ENCODE measurements at regions not wholly inside any gene's neighbourhood (a gene's known extent, or its start where the extent isn't known, plus 50 kb on each side); places are given as distances from the start of the nearest gene placed in this dataset.
"Not testable (repeated sequence)": the region's sequence is repeated elsewhere in the genome, so short reads cannot be mapped to it uniquely, and the experiment has no call there.

DNA sequence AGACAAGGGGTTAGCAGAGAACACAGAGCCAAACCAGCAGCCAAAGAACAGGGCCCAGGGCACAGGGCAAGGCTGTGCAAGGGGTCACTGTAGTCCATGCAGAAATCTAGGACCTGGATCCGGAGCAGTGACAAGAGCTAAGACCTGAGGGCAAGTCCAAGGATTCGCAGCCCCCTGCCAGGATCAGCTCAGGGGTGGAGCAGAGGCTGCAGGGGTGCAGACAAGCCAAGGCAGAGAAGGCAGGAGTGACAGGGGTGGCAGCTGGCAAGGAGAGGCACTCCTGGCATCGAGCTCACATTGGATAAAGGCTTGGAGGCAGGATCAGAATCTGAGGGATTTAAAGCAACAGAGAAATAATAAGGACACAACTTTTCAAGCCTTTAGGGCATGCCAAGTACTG, 80.7 kb upstream of the NANOS1 start:
- no peak for DNase-seq (ENCODE audit: low read depth in 2 of 2)

DNA sequence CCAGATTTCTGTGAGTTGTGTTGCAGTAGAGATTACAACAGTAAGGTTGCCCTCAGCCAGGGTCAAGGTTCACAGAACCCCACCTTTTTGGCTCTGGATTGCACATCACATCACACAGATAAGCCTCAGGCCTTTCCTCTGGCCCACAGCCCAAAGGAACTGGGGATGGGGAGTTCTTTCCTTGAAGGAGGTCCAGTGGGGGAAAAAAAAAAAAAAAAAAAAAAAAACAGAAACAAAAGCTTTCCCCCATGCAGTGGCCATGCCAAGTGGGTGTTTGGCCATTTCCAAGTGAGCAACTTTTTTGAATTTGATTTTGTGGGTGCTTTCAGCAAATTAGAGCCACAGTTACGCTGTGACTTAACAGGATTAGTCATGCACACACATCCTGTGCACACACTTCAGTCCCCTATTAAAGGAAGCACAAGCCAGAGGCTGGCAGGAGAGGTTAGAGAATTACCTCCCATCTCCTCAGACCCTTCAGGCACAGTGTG, 79.3 kb upstream of the NANOS1 start:
- no peak for DNase-seq (ENCODE audit: low read depth in 2 of 2)

DNA sequence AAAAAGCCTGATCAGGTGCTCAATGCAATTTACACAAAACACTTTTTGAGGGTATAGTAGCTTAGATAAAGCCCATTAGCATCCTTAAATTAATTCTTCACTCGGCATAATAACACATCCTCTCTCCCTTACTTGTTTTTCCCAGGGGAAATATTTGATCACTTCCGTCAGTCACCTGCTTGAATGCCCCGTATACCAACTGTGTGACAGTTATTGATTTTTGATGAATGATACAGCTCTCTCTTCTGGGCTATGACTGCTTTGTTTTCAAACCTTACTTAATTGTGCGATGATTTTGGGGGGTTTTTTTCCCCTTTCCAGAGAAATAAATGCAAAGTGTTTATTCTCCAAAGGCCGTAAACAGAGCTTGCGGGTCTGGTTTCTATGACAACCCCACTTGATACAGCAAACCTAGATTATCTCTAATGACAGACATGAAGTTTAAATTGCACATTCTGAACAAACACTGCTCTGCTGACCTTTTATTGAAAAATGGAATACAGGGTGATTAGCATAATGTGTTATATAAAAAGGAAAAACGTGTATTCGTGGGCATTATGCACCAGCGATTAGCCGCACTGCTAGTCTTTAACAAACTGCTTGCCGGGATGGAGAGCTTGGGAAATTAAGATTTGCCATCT, 78.4 kb upstream of the NANOS1 start:
- DNase-seq (ENCODE audit: low read depth in 2 of 2), result no peak

DNA sequence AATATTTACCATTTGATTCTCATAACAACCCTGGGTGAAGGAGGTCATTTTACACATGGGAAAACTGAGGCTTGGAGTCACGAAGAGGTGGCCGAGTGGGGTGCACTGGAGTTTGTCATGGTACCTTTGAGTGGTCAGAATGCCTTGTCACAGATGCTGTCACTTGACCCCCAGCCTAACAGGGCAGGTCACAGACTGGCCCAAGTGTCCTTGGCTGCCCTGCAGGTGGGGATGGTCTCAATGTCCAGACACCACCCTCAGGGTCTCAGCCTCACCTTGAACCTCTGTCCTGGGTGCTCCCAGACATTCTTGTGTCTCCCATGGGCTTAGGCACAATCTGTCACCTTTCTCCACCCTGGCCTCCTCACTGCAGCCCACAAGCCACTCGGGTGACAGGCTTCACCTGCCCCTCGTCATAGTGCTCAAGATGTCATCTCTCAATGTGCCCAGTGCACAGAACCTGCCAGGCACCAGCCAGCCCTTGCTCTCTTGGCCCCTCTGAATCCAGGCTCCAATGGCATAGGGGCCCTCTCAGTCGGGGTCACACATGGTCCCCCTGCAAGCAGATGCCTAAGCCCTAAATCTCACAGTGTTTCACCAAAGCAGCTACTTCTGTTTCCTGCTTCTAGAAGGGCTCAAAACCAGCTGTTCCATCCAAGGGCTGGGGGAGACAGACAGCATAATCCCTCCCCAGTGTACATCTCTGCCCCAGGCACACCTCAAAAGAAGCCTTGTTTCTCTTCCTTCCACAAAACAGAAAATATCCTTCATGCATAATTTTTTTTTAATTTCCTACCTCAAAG, 76.8 kb upstream of the NANOS1 start:
- DNase-seq (ENCODE audit: low read depth in 2 of 2), result no peak

DNA sequence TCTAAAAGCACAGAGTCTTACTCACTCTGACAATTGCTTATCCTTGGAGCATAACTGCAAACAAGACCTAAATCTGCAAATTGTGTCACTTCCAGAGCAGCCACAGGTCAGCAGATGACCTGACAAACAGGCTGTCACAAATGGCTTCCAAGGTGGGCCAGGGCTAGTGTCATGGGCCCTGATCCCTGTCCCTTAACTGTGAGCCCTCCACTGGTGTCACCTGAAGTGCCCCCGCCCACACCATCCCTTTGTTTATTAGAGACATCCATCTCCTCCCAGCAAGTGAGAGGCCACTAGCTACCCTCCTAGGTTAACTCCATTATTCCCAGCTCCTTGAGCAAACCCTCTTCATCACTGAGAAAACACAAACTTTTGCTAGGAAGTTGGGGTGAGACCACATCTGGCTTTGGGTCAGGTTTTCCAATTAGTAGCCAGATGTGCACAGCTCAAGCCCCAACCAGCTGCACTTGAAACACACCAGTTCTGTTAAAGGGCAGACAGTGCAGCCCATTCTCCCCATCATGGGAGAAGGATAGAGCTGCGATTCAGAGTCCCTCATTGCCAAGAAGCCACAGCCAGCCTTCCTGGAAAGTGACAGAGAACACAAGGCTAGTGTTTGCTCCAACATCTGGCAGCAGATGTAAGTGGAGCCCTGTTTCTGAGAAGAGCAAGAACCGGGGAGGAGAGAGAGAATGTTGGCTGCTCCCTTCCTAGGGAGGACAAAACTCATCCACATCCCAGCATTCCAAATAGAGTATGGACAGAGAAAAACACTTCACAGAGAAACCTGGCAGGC, 75.7 kb upstream of the NANOS1 start:
- no peak for DNase-seq (ENCODE audit: low read depth in 2 of 2)

DNA sequence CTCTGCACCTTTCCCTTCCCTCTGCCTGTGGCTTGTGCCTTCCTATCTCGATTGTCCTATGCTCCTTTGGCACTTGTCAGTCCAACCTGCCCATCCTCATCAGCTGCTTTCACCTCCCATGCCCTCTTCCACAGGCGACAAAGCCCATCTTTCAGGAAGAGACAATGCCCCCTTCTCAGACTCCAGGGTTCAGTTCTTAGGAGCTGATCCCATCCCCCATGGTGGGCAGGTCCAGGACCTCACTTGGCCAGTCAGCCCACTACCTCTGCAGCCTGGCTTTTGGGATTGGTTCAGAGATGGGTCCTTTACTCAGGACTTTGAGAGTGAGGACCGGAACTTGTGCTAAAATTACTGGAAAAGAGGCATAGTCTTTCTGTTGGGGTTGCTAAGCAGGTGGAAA, 74.0 kb upstream of the NANOS1 start:
- no peak for DNase-seq (ENCODE audit: low read depth in 2 of 2)

DNA sequence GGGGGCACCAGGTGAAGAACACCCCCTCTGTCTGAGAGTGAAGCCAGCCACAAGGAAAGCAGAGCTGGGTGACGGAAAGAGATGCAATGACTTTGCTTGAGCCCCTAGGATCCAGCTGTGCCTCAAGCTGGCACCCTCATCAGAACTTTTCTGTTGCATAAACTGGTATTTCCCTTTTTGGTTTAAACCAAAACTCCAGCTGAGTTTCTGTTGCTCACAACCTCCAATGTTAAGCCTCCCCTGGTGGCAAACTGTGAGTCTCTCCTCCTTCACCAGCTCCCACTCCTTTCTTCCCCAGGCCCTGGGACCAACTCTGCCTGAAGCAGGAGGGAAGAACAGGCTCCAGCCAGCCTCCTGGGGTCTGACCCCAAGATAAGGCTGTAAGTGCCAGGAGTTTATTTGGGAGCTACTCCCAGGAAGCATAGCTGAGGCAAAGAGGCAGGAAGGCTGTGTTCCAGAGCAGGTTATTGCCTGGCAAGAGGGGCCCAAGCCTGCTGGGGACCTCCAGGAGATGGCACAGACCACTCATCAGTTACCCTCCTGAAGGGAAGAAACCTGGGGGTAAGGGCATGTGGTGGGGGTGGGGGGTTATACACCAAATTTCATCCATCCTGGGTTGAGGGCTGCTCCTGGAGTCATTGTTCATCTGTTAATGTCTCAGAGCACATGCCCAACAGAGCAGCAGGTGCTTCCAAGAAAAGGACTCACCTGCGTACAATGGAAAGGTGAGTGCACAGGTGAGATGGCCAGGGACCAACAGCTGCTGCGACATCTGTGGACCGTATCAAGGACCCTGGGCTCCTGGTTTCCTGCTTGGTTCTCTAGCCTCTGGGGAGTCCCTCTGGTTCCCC, 73.3 kb upstream of the NANOS1 start:
- DNase-seq (ENCODE audit: low read depth in 2 of 2), result no peak

DNA sequence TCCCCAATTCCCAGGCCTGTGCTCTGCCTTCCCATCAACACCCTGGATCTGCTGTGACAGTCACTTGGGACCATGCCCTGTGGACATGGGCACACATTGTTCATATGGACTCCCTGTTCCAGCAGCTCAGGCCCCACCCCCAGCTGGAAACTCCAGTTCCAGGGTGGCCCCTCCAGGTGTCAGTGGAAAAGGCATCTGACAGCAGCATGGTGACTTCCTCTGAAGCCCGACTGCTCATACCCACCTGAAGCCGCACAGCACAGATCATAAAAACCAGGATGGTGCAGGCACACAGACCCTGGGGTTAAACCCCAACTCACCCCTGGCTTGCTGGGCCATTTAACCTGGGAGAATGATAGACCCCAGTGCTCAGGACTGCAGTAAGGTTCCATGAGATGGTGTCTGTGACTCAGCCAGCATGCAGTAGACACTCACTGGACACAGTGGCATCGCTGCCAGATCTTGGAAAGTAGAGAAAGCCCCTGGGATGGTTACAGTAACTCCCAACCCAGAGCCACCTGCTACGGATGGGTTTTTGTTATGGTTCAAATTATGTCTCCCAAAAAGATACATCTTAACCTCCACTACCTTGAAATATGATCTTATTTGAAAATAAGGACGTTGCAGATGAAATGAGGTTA, 72.6 kb upstream of the NANOS1 start:
- DNase-seq (ENCODE audit: low read depth in 2 of 2), result no peak

DNA sequence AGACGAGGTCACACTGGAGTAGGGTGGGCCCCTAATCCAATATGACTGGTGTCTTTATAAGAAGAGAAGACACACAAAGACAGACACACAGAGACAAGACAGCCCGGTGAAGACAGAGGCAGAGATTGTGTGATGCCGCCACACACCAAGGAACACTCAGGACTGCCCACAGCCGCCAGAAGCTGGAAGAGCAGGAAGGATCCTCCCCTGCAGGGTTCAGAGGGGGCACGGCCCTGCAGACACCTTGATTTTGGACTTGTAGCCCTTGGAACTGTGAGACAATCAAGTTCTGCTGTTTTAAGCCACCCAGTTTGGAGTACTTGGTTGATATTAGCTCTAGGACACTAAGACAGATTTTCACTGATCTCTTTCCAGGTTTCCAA, 72.1 kb upstream of the NANOS1 start:
- no peak for DNase-seq (ENCODE audit: low read depth in 2 of 2)

DNA sequence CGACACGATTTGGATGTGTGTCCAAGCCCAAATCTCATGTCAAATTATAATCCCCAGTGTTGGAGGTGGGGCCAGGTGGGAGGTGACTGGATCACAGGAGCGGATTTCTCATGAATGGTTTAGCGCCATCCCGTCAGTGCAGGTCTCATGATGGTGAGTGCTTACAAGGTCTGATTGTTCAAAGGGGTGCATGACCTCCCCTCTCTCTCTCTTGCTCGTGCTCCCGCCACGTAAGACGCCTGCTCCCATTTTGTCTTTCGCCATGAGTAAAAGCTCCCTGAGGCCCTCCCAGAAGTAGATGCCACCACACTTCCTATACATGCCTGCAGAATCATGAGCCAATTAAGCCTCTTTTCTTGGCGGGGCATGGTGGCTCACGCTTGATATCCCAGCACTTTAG, 71.5 kb upstream of the NANOS1 start:
- DNase-seq (ENCODE audit: low read depth in 2 of 2), result no peak

DNA sequence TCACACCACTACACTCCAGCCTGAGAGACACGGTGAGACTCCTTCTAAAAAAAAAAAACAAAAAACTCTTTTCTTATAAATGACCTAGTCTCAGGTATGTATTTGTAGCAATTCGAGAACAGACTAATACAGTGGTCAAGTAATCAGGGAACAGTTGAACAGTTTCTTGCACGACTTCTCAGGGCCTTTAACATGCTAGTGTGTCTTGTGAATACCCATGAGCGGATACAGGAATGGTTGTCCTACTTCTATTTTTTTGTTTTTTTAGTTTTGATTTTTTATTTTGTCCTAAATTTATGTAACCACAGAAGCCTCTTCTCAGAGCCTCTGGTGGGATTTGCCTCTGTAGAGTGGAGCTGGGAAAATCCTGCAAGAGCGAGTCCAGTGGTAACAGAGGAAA, 71.0 kb upstream of the NANOS1 start:
- no peak for DNase-seq (ENCODE audit: low read depth in 2 of 2)

DNA sequence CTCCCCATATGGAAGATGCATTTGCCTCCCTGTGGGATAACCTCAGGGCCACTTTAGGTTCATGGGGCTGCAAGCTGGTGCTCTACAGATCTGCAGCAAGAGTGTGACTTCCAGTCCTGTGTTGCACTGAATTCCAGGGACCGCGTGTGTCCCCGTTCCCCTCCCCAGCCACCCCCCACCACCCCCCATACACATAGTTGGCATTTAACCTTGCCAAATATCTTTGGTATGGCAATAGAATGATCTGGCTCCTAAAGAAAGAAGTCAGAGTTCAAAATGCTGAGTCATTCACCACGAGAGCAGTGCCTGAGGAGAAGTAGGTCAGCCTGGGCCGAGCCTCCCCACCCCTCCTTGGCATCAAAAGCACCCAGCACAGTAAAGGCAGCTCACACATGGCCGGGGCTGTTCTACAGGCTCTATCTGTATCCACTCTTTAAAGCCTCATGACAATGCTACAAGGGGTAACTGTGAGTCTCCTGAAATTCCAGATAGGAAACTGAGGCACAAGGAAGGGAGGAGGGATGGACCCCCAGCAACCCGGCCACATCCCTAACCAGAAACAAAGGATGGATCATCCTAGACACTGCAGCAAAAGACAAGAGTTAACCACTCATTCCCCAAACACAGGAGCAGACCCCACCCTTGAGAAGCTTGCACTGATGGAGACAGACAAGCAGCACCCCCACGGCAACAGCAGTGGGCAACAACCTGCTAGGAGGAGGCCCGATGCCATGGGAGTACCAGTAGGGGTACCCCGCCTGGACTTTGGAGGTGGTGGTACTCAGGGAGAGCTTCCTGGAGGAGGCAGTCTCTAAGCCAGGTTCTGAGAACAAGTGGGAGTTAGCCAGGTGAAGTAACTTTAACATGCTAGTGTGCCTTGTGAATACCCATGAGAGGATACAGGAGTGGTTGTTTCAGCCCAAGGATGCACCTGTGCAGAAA, 70.3 kb upstream of the NANOS1 start:
- DNase-seq (ENCODE audit: low read depth in 2 of 2), result no peak

DNA sequence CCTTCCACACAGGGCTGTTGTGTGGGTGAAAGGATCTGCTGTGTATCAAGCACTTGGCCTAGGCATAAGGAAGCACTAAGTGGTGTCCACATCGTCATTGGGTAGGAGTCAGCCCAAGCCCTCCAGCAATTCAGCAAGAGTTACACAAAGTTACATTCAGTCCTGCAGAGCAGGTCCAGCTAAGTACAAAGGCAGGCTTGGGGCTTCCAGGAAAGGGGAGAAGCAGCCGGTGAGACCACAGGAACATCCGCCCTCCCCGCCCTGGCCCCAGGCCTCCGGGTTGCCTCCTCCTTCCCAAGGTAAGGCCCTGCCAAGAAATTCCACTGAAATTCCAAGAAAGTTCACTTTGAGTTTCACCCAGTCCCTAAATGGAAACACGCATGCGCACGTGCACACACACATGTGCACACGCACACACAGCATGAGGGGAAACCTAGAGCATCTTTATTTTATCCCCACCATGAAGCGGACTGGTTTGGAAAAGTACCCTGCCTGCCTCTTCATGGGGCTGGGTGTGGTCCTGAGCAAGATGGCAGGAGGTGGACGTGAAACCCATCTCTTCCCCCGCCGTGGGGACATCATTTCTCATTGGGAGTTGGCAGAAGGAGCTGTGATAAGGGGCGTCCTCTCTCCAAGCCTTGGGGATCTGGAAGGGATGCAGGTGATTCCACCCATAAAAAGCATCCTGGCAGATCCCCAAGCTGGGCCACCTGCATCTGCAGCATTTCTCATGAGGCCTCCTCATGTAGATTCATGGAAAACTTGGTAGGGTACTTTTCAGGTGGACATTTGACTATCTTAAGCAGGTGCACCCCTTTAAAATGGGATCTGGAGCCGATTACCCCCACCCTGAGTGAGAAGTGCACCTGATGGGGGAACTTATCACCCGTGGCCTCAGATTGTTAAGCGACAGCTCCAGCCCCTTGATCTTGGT, 69.1 kb upstream of the NANOS1 start:
- DNase-seq (ENCODE audit: low read depth in 2 of 2), result no peak

DNA sequence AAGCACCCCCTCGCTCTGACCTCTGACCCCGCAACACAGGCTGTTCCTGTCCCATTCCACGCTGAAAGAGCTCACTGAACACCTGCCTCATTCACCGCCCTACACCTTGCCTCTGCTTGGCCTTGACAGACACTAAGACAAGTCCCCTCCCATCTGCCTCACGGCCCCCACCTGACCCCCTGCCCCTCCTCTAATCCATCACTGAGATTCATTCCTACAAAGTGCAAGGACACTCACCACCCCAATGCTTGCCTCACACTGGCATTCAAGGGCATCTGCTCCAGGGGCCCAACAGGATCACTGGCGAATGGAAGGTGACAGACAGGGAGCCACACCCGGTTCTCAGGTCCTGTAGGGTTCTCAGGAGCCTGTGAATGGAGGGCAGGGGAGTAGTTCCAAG, 68.1 kb upstream of the NANOS1 start:
- DNase-seq (ENCODE audit: low read depth in 2 of 2), result no peak

DNA sequence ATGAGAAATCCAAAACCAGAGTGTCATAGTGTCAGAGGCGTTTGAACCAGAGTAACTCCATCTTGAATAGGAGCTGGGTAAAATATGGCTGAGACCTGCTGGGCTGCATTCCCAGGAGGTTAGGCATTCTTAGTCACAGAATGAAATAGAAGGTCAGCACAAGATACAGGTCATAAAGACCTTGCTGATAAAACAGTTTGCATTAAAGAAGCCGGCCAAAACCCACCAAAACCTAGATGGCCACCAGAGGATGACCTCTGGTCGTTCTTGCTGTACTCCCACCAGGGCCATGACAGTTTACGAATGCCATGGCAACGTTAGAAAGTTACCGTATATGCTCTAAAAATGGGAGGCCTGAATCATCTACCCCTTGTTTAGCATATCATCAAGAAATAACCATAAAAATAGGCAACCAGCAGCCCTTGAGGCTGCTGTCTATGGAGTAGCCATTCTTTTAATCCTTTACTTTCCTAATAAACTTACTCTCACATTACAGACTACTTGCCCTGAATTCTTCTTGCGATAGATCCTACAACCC, 67.1 kb upstream of the NANOS1 start:
- not testable (repeated sequence) for DNase-seq (ENCODE audit: low read depth in 2 of 2)

DNA sequence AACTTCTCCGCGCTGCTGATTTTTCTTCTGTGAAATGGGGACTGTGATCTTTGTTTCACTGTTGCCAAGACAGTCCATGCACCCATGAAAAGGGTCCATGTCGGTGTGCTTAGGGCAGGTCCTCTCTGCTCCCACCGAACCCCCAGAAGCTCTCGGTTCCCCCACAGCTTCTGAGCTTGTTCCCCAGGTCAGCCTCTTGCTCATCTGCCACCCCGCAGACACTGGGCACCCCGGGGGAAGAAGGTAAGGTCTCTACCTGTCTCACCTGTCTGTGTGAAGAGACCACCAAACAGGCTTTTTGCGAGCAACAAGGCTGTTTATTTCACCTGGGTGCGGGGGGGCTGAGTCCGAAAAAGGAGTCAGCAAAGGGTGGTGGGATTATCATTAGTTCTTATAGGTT, 66.2 kb upstream of the NANOS1 start:
- DNase-seq (ENCODE audit: low read depth in 2 of 2), result no peak

DNA sequence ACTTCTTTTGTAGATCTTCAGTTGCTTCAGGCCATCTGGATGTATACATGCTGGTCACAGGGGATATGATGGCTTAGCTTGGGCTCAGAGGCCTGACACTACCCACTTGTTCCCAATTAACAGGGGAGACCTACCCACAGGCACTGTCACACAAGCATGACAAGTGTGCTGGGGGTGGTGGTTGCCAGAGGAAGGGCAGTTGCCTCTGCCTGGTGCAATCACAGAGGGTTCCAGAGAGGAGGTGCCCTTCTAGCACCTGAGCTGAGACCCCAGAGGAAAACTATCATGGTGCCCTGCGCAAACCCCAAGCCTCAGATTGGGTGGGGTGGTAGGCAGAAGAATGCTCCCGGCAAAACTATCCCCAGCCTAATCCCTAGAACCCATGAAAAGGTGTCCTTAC, 65.6 kb upstream of the NANOS1 start:
- DNase-seq (ENCODE audit: low read depth in 2 of 2), result no peak

DNA sequence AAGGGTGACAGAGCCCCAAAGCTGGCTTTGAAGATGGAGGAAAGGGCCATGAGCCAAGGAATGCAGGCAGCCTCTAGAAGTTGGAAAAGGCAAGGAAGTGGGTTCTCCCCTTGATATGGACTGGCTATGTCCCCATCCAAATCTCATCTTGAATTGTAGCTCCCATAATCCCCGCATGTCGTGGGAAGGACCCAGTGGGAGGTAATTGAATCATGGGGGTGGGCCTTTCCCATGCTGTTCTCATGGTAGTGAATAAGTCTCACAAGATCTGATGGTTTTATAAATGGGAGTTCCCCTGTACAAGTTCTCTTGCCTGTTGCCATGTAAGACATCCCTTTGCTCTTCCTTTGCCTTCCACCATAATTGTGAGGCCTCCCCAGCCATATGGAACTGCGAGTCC, 65.0 kb upstream of the NANOS1 start:
- DNase-seq (ENCODE audit: low read depth in 2 of 2), result not testable (repeated sequence)

DNA sequence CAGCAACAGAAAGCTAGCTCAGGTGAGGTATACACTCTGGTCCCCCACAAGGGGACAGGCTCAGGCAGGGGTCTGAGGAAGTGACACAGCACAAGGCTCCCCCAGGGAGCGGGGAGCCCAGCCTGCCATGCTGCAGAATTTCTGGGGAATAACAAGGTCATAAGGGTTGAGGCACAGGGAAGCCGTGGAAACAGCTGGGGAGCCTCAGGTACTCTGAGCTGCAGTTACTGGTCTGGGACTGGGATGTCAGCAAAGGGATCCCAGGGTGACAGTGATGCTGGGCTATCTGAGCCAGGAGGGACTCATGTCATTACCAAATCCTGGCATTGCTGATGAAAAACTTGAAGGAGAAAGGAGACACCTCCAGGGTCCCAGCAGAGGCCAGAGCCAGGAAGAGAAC, 64.4 kb upstream of the NANOS1 start:
- no peak for DNase-seq (ENCODE audit: low read depth in 2 of 2)
